Prostate gland (tissue), 2 donors: ENCODE measurements at regions not wholly inside any gene's neighbourhood (a gene's known extent, or its start where the extent isn't known, plus 50 kb on each side); places are given as distances from the start of the nearest gene placed in this dataset.

Source experiments
- DNase-seq: peaks from one replicate; pipeline ENCODE4 v3.0.0-alpha.2; 2019; ENCODE audit warnings: low spot score
- H3K27ac ChIP-seq, 2 donors: fragments of 200-600 bp; sonication (generic); 2 replicates each; pipeline ENCODE4 v1.5.1; 2017 to 2019
- H3K27me3 ChIP-seq: fragments of 200-600 bp; sonication (generic); replicated peaks from 2 replicates; pipeline ENCODE4 v1.5.1; 2019; ENCODE audit not compliant: insufficient read depth
- H3K36me3 ChIP-seq, 2 donors: fragments of 200-600 bp; sonication (generic); 1 replicate in 1 of 2; 2 replicates in 1 of 2; pipeline versions ENCODE4 v1.5.1 to v1.8.1; 2017 to 2019
- H3K4me1 ChIP-seq: fragments of 200-600 bp; sonication (generic); replicated peaks from 2 replicates; pipeline ENCODE4 v1.5.1; 2019
- H3K4me3 ChIP-seq, 2 donors: fragments of 200-600 bp; sonication (generic); 2 replicates each; pipeline ENCODE4 v1.5.1; 2017 to 2019
- H3K9me3 ChIP-seq: fragments of 200-600 bp; sonication (generic); 2 replicates; pipeline ENCODE4 v1.5.1; 2017
- POLR2A ChIP-seq: fragments of 450-650 bp; IDR thresholded peaks from one replicate; pipeline ENCODE4 v1.6.1; 2016; ENCODE audit warnings: antibody characterized with exemption, mild to moderate bottlenecking
- POLR2AphosphoS5 ChIP-seq: sonication (generic); formaldehyde crosslinking; IDR thresholded peaks from one replicate; pipeline ENCODE4 v1.6.1; 2017; ENCODE audit warnings: antibody characterized with exemption
- WGBS: methylation state at CpG from one replicate; pipeline ENCODE4 v1.1.5; 2018; 5-methylcytosine and 5-hydroxymethylcytosine counted together
- intact Hi-C: fragments of 100-400 bp; cut with DNase I; formaldehyde crosslinking; loops from one replicate; pipeline ENCODE4 v1.14.2; 2022
- TF ChIP-seq, protein P1 (sequence below), 4 experiments: fragments of 200-600 bp in 2 of 4; fragments of 450-650 bp in 2 of 4; sonication (generic) in 2 of 4; IDR thresholded peaks; 1 replicate in 3 of 4; 2 replicates in 1 of 4; pipeline ENCODE4 v1.5.1; 2016 to 2019; ENCODE audit warnings: antibody characterized with exemption in 4 of 4, mild to moderate bottlenecking in 2 of 4, moderate library complexity in 2 of 4

DNA sequence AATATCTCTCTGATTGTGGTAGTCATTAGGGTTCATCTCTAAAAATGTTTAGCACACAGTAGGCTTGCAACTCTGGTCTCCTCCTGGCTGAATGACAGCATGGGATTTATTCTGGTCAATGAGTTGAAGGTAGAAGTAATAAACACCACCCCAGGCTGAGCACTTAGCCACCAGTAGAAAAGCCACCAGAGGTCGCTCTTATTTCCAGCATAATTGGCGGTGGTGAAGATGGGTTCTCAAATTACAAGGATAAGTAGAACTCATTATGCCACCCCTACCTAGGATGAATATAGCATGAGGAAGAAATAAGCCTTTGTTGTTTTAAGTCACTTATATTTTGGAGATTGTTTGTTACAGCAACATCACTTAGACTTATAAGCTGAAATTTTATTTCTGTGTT is 302.7 kb downstream of the GPM6A start:
- no peak overlapping the region for H3K4me3 ChIP-seq
- DNase-seq: no peak
- TF ChIP-seq POLR2A (no peak), POLR2AphosphoS5 (no peak)
- TF ChIP-seq, protein P1, sequence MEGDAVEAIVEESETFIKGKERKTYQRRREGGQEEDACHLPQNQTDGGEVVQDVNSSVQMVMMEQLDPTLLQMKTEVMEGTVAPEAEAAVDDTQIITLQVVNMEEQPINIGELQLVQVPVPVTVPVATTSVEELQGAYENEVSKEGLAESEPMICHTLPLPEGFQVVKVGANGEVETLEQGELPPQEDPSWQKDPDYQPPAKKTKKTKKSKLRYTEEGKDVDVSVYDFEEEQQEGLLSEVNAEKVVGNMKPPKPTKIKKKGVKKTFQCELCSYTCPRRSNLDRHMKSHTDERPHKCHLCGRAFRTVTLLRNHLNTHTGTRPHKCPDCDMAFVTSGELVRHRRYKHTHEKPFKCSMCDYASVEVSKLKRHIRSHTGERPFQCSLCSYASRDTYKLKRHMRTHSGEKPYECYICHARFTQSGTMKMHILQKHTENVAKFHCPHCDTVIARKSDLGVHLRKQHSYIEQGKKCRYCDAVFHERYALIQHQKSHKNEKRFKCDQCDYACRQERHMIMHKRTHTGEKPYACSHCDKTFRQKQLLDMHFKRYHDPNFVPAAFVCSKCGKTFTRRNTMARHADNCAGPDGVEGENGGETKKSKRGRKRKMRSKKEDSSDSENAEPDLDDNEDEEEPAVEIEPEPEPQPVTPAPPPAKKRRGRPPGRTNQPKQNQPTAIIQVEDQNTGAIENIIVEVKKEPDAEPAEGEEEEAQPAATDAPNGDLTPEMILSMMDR (IDR thresholded peaks at IDR 0.05): no peak
- intact Hi-C loops: no loop called here
- H3K4me1 ChIP-seq: no peaks in the 10 kb centered on the region
- H3K9me3 ChIP-seq: no peaks in the 10 kb centered on the region
- H3K36me3 ChIP-seq: no peaks in the 10 kb centered on the region
- H3K27me3 ChIP-seq: no peaks in the 10 kb centered on the region
- H3K27ac ChIP-seq: no peak overlapping the region
- WGBS: 57% methylated on average over 2 of the region's 2 CpGs

DNA sequence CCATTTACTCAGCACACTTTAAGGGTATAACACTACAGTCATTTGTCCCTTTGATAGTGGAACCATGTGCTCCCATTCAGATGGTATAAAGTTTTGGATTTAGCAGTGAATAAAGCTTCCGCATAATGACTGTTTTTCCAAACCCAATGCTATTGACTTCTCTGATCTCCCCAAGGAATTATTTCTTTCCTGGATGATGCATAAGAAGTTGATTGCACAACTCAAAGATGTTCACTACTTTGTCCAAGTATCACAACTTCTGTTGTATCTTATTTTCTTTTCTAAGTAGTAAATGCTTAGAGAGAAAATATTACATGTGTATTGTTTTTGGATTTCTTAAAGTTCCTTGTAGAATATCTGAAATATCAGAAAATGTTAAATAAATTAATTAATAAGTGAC is 300.2 kb downstream of the GPM6A start:
- 95% methylated on average over 1 of the region's 1 CpG for WGBS
- intact Hi-C loops: no loop called here
- Histone ChIP-seq H3K36me3 (no peaks in the 10 kb centered on the region), H3K4me3 (no peak overlapping the region), H3K4me1 (no peaks in the 10 kb centered on the region), H3K27ac (no peak overlapping the region), H3K27me3 (no peaks in the 10 kb centered on the region), H3K9me3 (no peaks in the 10 kb centered on the region)
- DNase-seq: no peak
- TF ChIP-seq POLR2A (no peak), POLR2AphosphoS5 (no peak)
- TF ChIP-seq, protein P1 (IDR thresholded peaks at IDR 0.05): no peak

DNA sequence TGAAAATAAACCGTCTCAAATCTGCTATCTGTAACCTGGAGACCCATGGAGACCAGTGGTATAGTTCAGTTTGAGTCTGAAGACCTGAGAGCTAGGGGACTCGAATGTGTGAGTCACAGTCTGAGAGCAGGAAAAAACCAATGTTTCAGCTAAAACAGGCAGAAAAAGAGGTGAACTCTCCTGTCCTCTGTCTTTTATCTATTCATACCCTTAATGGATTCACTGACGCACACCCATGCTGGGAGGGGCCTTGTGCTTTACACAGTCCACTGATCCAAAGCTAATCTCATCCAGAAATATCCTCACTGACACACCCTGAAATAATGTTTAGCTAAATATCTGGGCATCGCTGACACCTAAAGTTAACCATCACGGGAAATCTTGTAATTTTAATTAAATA is 297.9 kb downstream of the GPM6A start:
- no peaks in the 10 kb centered on the region for H3K4me1 ChIP-seq
- DNase-seq: no peak
- intact Hi-C loops: no loop called here
- WGBS: 77% methylated on average over 5 of the region's 5 CpGs
- H3K36me3 ChIP-seq: no peaks in the 10 kb centered on the region
- TF ChIP-seq, protein P1 (IDR thresholded peaks at IDR 0.05): no peak
- TF ChIP-seq POLR2A: no peak
- no peak for TF ChIP-seq POLR2AphosphoS5
- H3K27me3 ChIP-seq: no peaks in the 10 kb centered on the region
- H3K9me3 ChIP-seq: no peaks in the 10 kb centered on the region
- H3K4me3 ChIP-seq: no peak overlapping the region
- no peak overlapping the region for H3K27ac ChIP-seq

DNA sequence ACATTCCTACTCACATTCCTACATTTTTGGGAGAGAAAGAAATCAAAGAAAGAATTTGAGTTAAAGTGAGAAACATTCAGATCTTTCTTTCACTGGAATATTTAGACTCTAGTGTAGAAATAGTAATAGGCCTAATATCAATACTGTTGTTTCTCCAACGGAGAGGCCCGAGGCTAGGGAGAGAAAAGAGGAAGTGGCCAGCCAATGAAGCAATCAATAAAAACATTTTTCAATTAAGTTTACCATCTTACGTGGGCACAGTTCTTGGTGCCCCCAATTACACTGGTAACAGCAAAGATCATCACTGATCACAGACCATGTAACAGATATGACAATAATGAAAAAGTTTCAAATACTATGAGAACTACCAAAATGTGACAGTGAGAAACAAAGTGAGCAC is 281.4 kb downstream of the GPM6A start:
- DNase-seq: no peak
- Histone ChIP-seq H3K27ac (no peak overlapping the region), H3K4me3 (no peak overlapping the region), H3K36me3 (no peaks in the 10 kb centered on the region), H3K9me3 (no peaks in the 10 kb centered on the region), H3K27me3 (no peaks in the 10 kb centered on the region), H3K4me1 (no peaks in the 10 kb centered on the region)
- 81% methylated on average over 3 of the region's 3 CpGs for WGBS
- TF ChIP-seq POLR2A (no peak), POLR2AphosphoS5 (no peak)
- TF ChIP-seq, protein P1 (IDR thresholded peaks at IDR 0.05): no peak
- intact Hi-C loops: loop anchor here (10.0 kb wide), 1 partner anchor 766 kb away; no protein-coding TSS in a partner anchor

DNA sequence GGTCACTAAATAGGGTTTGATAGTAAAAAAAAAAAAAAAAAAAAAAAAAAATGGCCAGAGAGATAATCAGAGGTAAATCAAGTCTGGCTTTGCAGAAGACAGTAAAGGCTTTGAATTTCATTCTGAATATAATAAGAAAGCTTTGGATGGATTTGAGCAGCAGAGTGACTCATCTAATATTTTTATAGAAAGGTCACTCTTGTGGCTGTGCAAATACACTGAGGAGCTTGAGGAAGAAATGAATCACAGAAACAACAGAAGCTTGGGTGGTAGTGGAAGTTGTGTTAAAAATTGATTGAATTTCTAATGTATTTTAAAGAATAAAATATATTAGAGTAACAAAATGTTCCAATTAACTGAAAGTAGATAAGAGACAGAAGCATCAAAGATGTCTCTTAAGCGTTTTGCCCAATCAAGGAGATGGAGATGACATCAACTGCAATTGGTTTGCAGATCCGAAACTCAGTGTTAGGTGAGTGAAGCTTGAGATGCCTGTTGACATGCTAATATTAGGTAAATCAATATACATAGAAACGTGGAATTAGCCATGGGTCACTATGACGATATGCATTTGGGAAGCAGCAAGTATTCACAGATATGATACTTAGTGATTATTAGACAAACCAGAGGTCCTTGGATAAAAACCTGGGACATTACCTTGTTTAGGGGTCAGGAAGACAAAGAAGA is 280.5 kb downstream of the GPM6A start:
- intact Hi-C loops: loop anchor here (10.0 kb wide), 1 partner anchor 767 kb away; no protein-coding TSS in a partner anchor
- no peak for DNase-seq
- Histone ChIP-seq H3K4me3 (no peak overlapping the region), H3K4me1 (no peaks in the 10 kb centered on the region), H3K9me3 (no peaks in the 10 kb centered on the region), H3K27ac (no peak overlapping the region), H3K27me3 (no peaks in the 10 kb centered on the region), H3K36me3 (no peaks in the 10 kb centered on the region)
- whole genome bisulfite sequencing: 94% methylated on average over 4 of the region's 4 CpGs
- TF ChIP-seq, protein P1 (IDR thresholded peaks at IDR 0.05): no peak
- TF ChIP-seq POLR2AphosphoS5 (no peak), POLR2A (no peak)
